ENCODE measurements at regions not wholly inside any gene's neighbourhood (a gene's known extent, or its start where the extent isn't known, plus 50 kb on each side); places are given as distances from the start of the nearest gene placed in this dataset.

GRCh38 chr2:66030553-66030952, 404.4 kb upstream of the MEIS1 start:
- TF ChIP-seq, protein P1, sequence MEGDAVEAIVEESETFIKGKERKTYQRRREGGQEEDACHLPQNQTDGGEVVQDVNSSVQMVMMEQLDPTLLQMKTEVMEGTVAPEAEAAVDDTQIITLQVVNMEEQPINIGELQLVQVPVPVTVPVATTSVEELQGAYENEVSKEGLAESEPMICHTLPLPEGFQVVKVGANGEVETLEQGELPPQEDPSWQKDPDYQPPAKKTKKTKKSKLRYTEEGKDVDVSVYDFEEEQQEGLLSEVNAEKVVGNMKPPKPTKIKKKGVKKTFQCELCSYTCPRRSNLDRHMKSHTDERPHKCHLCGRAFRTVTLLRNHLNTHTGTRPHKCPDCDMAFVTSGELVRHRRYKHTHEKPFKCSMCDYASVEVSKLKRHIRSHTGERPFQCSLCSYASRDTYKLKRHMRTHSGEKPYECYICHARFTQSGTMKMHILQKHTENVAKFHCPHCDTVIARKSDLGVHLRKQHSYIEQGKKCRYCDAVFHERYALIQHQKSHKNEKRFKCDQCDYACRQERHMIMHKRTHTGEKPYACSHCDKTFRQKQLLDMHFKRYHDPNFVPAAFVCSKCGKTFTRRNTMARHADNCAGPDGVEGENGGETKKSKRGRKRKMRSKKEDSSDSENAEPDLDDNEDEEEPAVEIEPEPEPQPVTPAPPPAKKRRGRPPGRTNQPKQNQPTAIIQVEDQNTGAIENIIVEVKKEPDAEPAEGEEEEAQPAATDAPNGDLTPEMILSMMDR (IDR thresholded peaks at IDR 0.05; ENCODE audit: control insufficient read depth, insufficient read depth, low read depth, low read length, missing control alignments) = no peak
- no peak overlapping the region for H3K4me3 ChIP-seq (ENCODE audit: control insufficient read depth, low read depth, low read length)
- no peak for DNase-seq (ENCODE audit: low read depth)

DNA sequence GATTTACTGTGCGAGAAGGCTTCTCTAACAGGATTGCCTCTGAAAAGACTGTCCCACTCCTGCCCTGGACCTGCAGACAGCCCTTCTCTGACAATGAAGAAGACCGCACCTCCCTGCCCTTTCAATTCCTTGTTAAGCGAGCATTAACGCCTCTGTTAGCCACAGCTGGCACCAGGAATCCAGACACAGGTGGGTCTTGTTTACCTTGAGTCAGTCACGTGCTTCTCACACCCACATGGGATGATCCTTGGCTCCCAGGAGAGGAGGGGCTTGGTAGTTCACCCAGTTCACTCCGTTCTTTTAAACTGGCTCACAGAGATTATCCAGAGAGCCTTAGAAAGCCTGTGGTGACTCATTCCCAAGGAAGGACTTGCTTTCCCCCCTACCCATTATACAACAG, 410.5 kb upstream of the MEIS1 start:
- no peak overlapping the region for H3K4me3 ChIP-seq (ENCODE audit: control insufficient read depth, low read depth, low read length)
- TF ChIP-seq, protein P1 (IDR thresholded peaks at IDR 0.05; ENCODE audit: control insufficient read depth, insufficient read depth, low read depth, low read length, missing control alignments) = no peak
- no peak for DNase-seq (ENCODE audit: low read depth)

GRCh38 chr2:66021296-66021695, 413.6 kb upstream of the MEIS1 start:
- no peak for DNase-seq (ENCODE audit: low read depth)
- TF ChIP-seq, protein P1 (IDR thresholded peaks at IDR 0.05; ENCODE audit: control insufficient read depth, insufficient read depth, low read depth, low read length, missing control alignments) = no peak
- H3K4me3 ChIP-seq (ENCODE audit: control insufficient read depth, low read depth, low read length) = no peak overlapping the region

DNA sequence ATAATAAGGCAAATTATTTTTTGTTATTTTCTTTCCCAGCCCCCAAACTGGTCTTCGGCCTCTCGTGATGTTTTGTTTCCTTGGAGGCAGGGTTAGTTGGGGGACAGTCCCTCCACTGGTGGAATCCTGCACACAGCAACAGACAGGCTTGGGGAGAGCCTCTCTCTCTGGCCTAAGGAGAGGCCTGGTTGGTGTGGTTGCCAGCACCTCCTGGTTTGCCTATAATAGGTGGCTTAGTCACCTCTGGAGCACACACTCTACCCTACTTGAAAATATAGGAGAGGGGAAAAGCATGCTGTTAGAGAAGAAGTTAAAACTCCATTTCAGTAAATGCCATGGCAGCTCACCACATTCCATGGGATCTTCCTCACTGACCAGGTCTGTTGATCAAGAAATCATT, 417.2 kb upstream of the MEIS1 start:
- TF ChIP-seq, protein P1 (IDR thresholded peaks at IDR 0.05; ENCODE audit: control insufficient read depth, insufficient read depth, low read depth, low read length, missing control alignments) = no peak
- no peak for DNase-seq (ENCODE audit: low read depth)
- no peak overlapping the region for H3K4me3 ChIP-seq (ENCODE audit: control insufficient read depth, low read depth, low read length)

- DNase-seq (ENCODE audit: low read depth) = no peak
- TF ChIP-seq, protein P1 (IDR thresholded peaks at IDR 0.05; ENCODE audit: control insufficient read depth, insufficient read depth, low read depth, low read length, missing control alignments) = no peak
- H3K4me3 ChIP-seq (ENCODE audit: control insufficient read depth, low read depth, low read length) = no peak overlapping the region
Measured at GRCh38 chr2:66014450-66014849, 420.5 kb upstream of the MEIS1 start.

GRCh38 chr2:66013456-66013855, 421.5 kb upstream of the MEIS1 start:
- no peak for DNase-seq (ENCODE audit: low read depth)
- TF ChIP-seq, protein P1 (IDR thresholded peaks at IDR 0.05; ENCODE audit: control insufficient read depth, insufficient read depth, low read depth, low read length, missing control alignments) = peak; percentile 32
- H3K4me3 ChIP-seq (ENCODE audit: control insufficient read depth, low read depth, low read length) = no peak overlapping the region

DNA sequence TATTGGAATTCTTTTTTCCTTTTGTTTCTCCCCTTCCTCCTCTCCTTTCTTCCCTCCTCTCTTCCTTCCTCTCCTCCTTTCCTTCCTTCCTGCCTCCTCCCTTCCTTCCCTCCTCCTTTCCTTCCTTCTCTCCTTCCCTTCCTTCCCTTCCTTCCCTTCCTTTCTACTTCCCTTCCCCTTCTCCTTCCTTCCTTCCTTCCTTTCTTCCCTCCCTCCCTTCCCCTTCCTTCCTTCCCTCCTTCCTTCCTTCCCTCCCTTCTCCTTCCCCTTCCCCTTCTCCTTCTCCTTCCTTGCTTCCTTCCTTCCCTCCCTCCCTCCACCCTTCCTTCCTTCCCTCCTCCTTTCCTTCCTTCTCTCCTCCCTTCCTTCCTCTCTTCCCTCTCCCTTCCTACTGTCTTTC, 431.0 kb upstream of the MEIS1 start:
- TF ChIP-seq, protein P1 (IDR thresholded peaks at IDR 0.05; ENCODE audit: control insufficient read depth, insufficient read depth, low read depth, low read length, missing control alignments) = no peak
- H3K4me3 ChIP-seq (ENCODE audit: control insufficient read depth, low read depth, low read length) = no peak overlapping the region
- no peak for DNase-seq (ENCODE audit: low read depth)
